SK-N-DZ (cell line): ENCODE measurements at regions not wholly inside any gene's neighbourhood (a gene's known extent, or its start where the extent isn't known, plus 50 kb on each side); places are given as distances from the start of the nearest gene placed in this dataset.
A peak's percentile ranks its signal among the peaks of the same experiment; 100 is the strongest.

Experiments
- DNase-seq: peaks from one replicate; pipeline ENCODE4 v3.0.0-alpha.2; 2015; ENCODE audit warnings: low spot score

- no peak for DNase-seq
Measured at GRCh38 chr16:63018581-63019223, 982.5 kb upstream of the CDH8 start.

DNA sequence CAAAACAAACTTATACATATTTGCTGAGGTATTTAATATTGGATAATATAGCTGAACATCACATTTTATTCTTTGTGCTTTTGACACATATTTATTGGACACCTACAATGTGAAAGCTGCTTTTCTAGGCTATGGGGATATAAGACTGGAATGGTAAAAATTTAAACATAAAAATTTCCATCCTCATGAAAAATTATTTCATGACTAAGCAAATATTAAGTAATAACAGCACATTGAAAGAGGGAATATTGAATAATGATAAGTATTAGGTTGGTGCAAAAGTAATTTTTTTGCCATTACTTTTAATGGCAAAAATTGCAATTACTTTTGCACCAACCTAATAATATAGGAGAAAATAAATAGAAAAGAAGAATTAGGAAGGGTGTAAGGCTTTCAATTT lies 972.5 kb upstream of the CDH8 start:
- no peak for DNase-seq

DNA sequence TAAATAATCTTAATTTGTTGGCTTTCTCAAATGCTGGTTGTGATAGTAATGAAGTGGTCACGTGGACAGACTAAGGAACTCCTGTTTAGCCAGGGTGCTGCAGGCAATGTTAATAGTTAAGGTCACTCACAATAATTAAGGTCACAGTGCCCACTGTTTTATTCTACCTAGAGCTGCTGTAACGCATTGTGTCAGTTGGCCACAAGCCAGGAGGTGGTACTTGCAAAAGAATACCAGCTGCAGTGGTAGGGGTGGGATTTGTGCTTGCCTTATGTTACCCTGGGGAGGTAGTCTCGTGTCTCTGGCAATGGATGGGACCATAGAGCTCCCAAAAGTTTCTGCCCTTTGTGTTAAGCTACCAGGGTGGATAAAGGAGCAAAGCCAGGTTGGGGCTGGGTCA lies 969.1 kb upstream of the CDH8 start:
- DNase-seq = peak; percentile 51

DNA sequence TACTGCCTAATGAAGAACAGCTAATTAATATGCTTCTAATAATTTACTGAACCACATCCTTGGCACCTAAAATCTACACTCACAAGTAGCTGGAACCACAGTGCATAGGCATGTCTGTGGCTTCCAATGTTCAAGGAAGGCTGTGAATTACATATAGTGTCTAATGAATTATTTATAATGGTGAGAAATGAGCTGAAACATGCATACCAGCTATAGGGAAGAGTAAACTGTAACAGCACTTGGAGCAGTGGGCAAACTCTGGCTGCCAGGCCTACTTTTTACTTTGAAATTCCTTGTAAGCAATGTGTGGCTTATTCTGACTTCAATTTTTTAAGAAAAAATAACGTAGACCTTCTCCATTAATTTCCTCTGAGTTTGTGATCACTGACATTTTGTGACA lies 953.2 kb upstream of the CDH8 start:
- no peak for DNase-seq

GRCh38 chr16:62985722-62986121 lies 949.5 kb upstream of the CDH8 start:
- DNase-seq = no peak

DNA sequence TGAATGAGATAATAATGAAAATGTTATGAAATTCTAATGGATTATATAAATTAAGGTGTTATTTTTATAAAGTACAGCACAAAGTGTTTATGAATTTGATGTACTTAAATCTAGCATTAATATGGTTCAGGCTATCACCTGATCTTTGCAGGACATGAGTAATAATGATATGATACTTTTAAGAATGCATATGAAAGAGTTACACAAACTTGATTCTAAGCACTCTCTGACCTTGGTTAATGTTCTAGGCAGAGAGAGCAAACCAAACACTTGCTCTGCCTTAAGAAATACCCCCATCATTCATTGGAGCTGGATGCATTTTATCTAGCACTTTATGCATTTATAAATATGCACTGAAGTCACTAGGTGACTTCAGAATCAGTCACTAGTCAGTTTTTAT lies 942.2 kb upstream of the CDH8 start:
- DNase-seq = no peak

DNA sequence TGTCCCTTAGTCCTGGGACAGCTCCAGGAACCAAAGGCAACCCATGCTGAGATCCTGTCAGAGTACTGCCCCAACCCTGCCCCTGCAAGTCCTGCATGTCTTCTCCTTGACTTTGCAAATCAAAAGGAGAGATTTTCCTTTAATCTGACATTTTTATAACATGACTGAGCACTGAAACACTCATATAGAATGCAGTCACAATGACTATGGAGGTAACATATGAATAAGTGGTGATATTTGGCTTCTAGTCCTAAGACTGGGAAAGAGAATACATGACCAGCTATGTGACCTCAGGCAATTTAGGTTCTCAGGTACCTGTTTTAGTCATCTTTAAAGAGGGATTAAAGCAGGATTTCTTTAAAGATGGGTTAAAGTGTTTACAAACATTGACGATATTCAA lies 941.6 kb upstream of the CDH8 start:
- no peak for DNase-seq

DNA sequence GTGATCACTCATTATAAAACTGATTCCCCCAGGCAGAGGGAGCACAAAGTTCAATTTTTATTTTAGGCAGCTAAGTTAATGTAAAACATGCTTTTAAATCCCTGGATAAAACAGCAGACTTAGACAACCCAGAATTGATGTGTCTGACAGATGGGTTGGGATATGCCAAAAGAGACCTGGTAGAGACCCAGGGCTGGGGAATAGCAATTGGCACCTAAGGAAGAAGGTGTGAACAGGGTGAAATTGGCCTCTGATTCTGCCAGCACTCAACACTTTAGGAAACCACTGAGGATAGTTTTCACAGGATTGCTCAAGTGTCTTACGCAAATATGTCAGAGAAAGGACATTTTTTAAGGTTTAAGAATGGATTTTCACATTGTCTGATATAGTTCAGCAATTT lies 938.2 kb upstream of the CDH8 start:
- DNase-seq = no peak

DNA sequence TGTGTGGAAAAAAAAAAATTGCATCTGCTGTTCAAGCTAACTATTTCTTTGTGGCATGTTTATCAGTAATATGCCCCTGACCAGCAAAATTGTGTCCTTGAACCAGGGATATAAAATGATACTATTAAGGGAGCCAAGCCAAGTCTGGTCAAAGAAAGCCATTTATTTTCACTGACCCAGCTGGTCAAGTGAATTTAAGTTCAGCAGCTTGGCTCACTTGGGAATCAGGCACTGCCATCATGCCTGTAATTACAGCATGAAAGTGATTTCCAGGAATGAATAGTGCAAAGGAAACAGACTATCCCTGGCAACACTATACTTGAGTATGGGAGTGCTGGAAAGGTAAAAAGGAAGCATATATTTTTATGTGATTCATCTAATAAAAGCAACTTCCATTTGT lies 934.6 kb upstream of the CDH8 start:
- DNase-seq = no peak

DNA sequence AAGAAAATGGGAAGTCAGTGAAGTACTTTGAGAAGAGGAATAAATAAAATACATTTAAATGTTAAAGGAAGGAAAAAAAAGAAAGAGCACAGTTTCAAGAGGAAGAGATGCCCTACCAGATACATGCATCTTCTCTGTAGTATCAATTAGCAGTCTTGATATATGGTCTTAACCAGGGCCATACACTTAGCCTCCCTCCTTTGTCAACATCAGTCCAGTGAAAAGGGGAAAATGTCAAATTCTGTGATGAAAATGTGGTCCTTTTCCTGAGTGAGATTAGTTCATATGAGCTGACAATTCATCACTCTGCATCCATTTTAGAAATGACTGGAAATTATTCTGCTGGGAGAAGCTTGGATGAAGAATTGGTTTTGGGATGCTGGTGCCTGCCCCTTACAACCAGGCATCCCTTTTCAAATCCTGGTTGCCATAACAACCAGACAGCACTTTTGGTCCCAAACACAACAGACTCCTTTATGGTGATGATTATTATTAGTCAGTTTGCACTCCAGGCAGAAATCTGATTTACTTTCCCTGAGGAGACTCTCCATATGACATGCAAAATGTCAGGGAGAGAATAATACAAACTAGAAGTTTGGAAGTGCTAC lies 933.6 kb upstream of the CDH8 start:
- DNase-seq = peak; percentile 29

DNA sequence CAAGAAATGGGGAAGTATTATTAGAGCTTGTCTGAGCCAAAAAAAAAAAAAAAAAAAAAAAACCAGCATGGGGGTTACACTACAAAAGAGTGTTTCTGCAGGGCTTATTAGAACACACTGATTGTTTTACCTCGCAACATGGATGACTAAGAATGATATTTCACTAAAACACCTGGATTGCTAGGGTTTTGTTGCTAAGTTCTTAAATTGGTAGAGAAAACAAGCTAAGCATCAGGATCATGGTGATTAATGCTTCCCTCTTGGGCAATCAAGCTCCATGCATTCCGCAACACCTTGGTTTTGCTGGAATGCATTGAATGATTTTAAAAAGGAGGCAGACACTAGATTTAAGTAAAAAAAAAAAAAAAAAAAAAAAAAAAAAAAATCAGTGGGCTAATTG lies 931.4 kb upstream of the CDH8 start:
- DNase-seq = no peak

- DNase-seq = no peak
Measured at GRCh38 chr16:62967163-62967562, 930.9 kb upstream of the CDH8 start.

- DNase-seq = no peak
Measured at GRCh38 chr16:62966626-62967025, 930.4 kb upstream of the CDH8 start.

- no peak for DNase-seq
Measured at GRCh38 chr16:62965831-62966230, 929.6 kb upstream of the CDH8 start.

DNA sequence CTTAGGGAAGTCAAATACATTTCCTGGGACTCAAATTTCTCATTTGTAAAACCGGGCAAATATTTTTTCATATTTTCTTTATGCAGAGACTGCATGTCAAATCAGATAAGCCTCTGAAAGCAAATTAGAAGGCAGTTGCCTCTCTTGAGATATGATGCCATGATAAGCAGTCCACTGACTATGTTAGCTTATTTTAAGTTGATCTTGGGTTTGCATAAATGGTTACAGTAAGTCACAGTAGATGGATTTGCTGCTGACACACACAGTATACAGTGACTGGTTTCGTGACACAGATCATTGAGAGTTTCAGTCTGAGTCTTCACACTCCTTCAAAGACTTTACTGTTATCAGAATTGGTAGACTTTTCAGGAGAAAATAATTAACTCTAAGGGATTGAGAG lies 927.6 kb upstream of the CDH8 start:
- DNase-seq = peak; percentile 80

DNA sequence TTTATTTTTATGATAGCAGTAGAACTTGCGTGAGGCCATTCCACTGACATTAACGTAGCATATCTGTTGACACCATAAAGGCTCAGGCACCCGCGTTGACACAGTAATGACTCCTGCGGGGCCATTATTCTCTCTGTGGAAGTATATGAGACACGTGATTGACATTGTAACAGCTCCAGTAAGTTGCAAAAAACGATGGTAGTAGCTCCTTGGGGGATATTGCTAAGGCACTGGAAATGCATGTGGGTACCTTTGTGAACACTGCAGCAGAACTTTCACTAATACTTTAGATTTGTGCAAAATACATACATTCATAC lies 918.8 kb upstream of the CDH8 start:
- no peak for DNase-seq

DNA sequence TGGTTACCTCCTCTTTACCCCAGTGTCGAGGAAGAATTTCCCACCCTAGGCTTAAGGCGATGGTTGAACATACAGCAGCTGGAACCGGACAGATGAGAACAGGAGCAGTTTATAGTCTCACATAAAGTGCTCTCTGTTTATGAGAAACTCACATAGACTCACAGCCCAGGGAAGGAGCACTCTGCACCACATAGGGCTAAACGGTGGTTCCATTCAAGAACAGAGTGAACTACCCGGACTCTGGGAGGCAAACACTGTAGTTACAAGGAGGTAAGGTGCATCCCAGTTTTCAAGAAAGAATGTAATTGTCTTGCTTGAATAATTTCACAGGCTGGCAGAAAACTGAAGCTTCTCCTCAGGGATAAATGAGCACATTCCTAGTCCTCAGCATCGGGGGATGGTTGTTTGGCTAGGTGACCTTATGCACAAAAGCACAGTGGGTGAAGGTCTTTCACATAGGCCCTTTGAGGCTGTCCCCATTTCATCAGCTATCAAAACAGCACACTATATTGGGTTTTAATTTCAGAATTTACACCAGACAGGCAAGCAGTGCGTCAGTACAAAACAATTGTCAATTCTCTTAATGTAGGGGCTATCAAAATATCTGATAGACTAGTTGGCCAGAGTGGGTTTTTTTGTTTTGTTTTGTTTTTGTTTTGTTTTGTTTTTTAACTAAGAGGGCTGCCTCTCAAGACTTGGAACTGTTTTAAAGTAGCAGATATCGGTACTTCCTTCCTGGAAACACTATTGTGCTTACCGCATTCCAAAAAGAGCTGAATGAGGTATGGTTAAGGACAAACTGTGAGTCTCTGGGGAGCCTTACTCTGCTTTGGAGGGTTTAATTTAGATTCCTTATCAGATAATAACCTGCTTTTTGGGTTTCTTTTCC lies 918.1 kb upstream of the CDH8 start:
- DNase-seq = no peak

- DNase-seq = no peak
Measured at GRCh38 chr16:62950351-62950750, 914.1 kb upstream of the CDH8 start.

GRCh38 chr16:62940569-62940968 lies 904.3 kb upstream of the CDH8 start:
- no peak for DNase-seq

- DNase-seq = no peak
Measured at GRCh38 chr16:62939687-62940086, 903.4 kb upstream of the CDH8 start.

DNA sequence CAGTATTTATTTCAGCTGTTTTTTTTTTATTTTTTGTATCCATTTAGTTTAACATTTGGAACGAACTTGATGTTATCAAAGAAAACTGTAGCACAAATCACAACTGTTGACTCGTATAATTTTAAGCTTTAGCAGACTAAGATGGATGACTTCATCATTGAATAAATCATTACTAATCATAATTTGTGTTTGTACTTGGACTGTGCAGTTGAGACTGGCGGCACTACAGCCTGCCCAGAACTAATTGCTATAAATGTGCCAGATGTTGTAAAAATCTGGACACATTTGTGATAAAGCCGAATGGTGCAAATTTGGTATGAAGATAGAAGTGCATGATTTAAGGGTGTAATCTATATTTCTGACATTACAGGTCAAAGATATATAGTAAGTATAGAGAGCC lies 897.7 kb upstream of the CDH8 start:
- no peak for DNase-seq

DNA sequence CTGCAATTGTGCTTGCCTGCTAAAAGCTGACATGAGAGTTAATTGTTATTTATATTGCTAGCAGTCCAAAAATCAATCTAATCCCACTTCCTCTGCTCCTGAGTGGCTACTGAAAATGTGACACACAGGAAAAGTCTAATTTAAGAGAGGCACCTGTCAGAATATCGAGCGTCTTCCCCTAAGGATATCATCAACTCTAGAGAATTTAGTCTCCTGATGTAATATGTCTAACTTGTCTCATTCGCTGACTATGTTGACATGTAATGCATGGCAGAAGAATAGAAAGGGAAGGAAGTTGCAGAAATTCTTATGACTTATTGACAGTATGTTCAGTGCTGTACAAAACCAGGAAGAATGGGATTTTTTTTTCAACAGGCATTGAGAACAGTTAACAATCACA lies 893.4 kb upstream of the CDH8 start:
- DNase-seq = no peak

GRCh38 chr16:62927122-62927521 lies 890.9 kb upstream of the CDH8 start:
- DNase-seq = no peak
